Naive thymus-derived CD4-positive, alpha-beta T cell (primary cell): ENCODE measurements at regions not wholly inside any gene's neighbourhood (a gene's known extent, or its start where the extent isn't known, plus 50 kb on each side); places are given as distances from the start of the nearest gene placed in this dataset.
"Not testable (repeated sequence)": the region's sequence is repeated elsewhere in the genome, so short reads cannot be mapped to it uniquely, and the experiment has no call there.

ENCODE experiments used
- ATAC-seq: fragments of 150-1000 bp; cut with Tn5 transposase; 2 replicates; pipeline ENCODE4 v1.10.0; 2021; ENCODE audit warnings: mild to moderate bottlenecking, moderate library complexity
- CTCF ChIA-PET: fragments of 350-600 bp; sonication (Branson Sonifier 250); formaldehyde crosslinking; loops from one replicate; lab custom pipeline; 2021; ENCODE audit warnings: antibody characterized with exemption; lab: Charles Lee
- POLR2A ChIA-PET: fragments of 350-600 bp; sonication (Branson Sonifier 250); formaldehyde crosslinking; loops from one replicate; lab custom pipeline; 2021; ENCODE audit warnings: antibody characterized with exemption, inconsistent platforms; lab: Charles Lee
- DNase-seq, 9 donors: peaks; one replicate each; pipeline versions ENCODE4 v3.0.0 to v3.0.0-alpha.2; 2020 to 2022; ENCODE audit warnings: mixed read lengths in 1 of 9
- H3K27ac ChIP-seq: one replicate; pipeline ENCODE4 v1.7.0; 2013; ENCODE audit warnings: mild to moderate bottlenecking, low read depth, low read length, moderate library complexity
- H3K27me3 ChIP-seq, 2 donors: one replicate each; pipeline ENCODE4 v1.7.0; 2013; ENCODE audit warnings: low read length in 2 of 2, mild to moderate bottlenecking in 2 of 2, moderate library complexity in 2 of 2; ENCODE audit not compliant: control insufficient read depth in 2 of 2, insufficient read depth in 2 of 2
- H3K36me3 ChIP-seq, 3 experiments: 1 replicate in 2 of 3; 2 replicates in 1 of 3; pipeline ENCODE4 v1.7.0; 2013; ENCODE audit warnings: low read length in 3 of 3, mild to moderate bottlenecking in 3 of 3, moderate library complexity in 1 of 3; ENCODE audit not compliant: insufficient read depth in 3 of 3, control insufficient read depth in 2 of 3
- H3K4me1 ChIP-seq, 2 donors: one replicate each; pipeline ENCODE4 v1.7.0; 2013; ENCODE audit warnings: low read length in 2 of 2, mild to moderate bottlenecking in 2 of 2, moderate library complexity in 1 of 2; ENCODE audit not compliant: control insufficient read depth in 2 of 2, insufficient read depth in 2 of 2
- H3K4me3 ChIP-seq: 2 replicates; pipeline ENCODE4 v1.7.0; 2013; ENCODE audit warnings: mild to moderate bottlenecking, low read length
- H3K9me3 ChIP-seq, 3 experiments: 1 replicate in 2 of 3; 2 replicates in 1 of 3; pipeline ENCODE4 v1.7.0; 2013; ENCODE audit warnings: low read length in 3 of 3; ENCODE audit not compliant: control insufficient read depth in 2 of 3
- H3K27ac Mint-ChIP-seq, 9 donors: one replicate each; pipeline ENCODE4 v1.8.0; 2020 to 2022; ENCODE audit warnings: mixed read lengths in 9 of 9, mild to moderate bottlenecking in 8 of 9, moderate library complexity in 5 of 9, inconsistent platforms in 2 of 9
- H3K27me3 Mint-ChIP-seq, 5 donors: one replicate each; pipeline ENCODE4 v1.8.0; 2021 to 2022; ENCODE audit warnings: mixed read lengths in 5 of 5, mild to moderate bottlenecking in 1 of 5
- H3K36me3 Mint-ChIP-seq, 5 donors: one replicate each; pipeline ENCODE4 v1.8.0; 2020 to 2022; ENCODE audit warnings: mixed read lengths in 5 of 5, mild to moderate bottlenecking in 3 of 5, inconsistent platforms in 1 of 5
- H3K4me1 Mint-ChIP-seq, 7 donors: one replicate each; pipeline ENCODE4 v1.8.0; 2020 to 2022; ENCODE audit warnings: mixed read lengths in 7 of 7, mild to moderate bottlenecking in 3 of 7, inconsistent platforms in 1 of 7
- H3K4me3 Mint-ChIP-seq, 10 donors: one replicate each; pipeline ENCODE4 v1.8.0; 2020 to 2022; ENCODE audit warnings: mild to moderate bottlenecking in 10 of 10, mixed read lengths in 10 of 10, moderate library complexity in 6 of 10, inconsistent platforms in 2 of 10
- H3K9me3 Mint-ChIP-seq, 11 donors: one replicate each; pipeline ENCODE4 v1.8.0; 2020 to 2022; ENCODE audit warnings: mixed read lengths in 11 of 11, mild to moderate bottlenecking in 4 of 11, inconsistent platforms in 1 of 11, moderate library complexity in 1 of 11
- intact Hi-C, 2 donors: fragments of 100-400 bp; cut with micrococcal nuclease; formaldehyde crosslinking; loops; one replicate each; pipeline ENCODE4 v1.15.1; 2023

GRCh38 chr10:61215246-61215645 is 237.9 kb downstream of the TMEM26 start:
- H3K4me3 Mint-ChIP-seq: no peak overlapping the region
- ChIA-PET POLR2A (no interaction called here), CTCF (no interaction called here)
- Histone ChIP-seq H3K27me3 (no peaks in the 10 kb centered on the region), H3K9me3 (no peaks in the 10 kb centered on the region), H3K36me3 (no peaks in the 10 kb centered on the region), H3K27ac (no peak overlapping the region), H3K4me1 (no peaks in the 10 kb centered on the region), H3K4me3 (no peak overlapping the region)
- ATAC-seq (no peak), DNase-seq (no peak)
- peaks cover 0 to 2% (median 0%) of the 10 kb centered on the region in 11 donors for H3K9me3 Mint-ChIP-seq
- no peaks in the 10 kb centered on the region for H3K36me3 Mint-ChIP-seq
- H3K4me1 Mint-ChIP-seq: no peaks in the 10 kb centered on the region
- peaks cover 0 to 10% (median 6%) of the 10 kb centered on the region in 5 donors for H3K27me3 Mint-ChIP-seq
- intact Hi-C loops: no loop called here
- H3K27ac Mint-ChIP-seq: no peak overlapping the region

GRCh38 chr10:61211468-61211867 is 241.7 kb downstream of the TMEM26 start:
- H3K36me3 ChIP-seq: no peaks in the 10 kb centered on the region
- peaks cover 0 to 5% (median 1%) of the 10 kb centered on the region in 5 donors for H3K27me3 Mint-ChIP-seq
- CTCF ChIA-PET: no interaction called here
- ATAC-seq (no peak), DNase-seq (no peak)
- H3K4me1 Mint-ChIP-seq: no peaks in the 10 kb centered on the region
- POLR2A ChIA-PET: no interaction called here
- H3K27ac Mint-ChIP-seq: no peak overlapping the region
- no peaks in the 10 kb centered on the region for H3K9me3 ChIP-seq
- H3K36me3 Mint-ChIP-seq: no peaks in the 10 kb centered on the region
- no peak overlapping the region for H3K4me3 Mint-ChIP-seq
- H3K9me3 Mint-ChIP-seq: peaks cover 0 to 2% (median 0%) of the 10 kb centered on the region in 11 donors
- no peak overlapping the region for H3K4me3 ChIP-seq
- H3K4me1 ChIP-seq: no peaks in the 10 kb centered on the region
- H3K27me3 ChIP-seq: no peaks in the 10 kb centered on the region
- H3K27ac ChIP-seq: no peak overlapping the region
- intact Hi-C loops: no loop called here

GRCh38 chr10:61197057-61197456 is 253.1 kb upstream of the RHOBTB1 start:
- no peaks in the 10 kb centered on the region for H3K4me1 ChIP-seq
- no peak overlapping the region for H3K27ac ChIP-seq
- no peaks in the 10 kb centered on the region for H3K27me3 ChIP-seq
- H3K27me3 Mint-ChIP-seq: peaks cover 2 to 13% (median 12%) of the 10 kb centered on the region in 5 donors
- no peak for DNase-seq
- H3K4me3 ChIP-seq: no peak overlapping the region
- H3K36me3 Mint-ChIP-seq: peaks cover 0 to 5% (median 0%) of the 10 kb centered on the region in 5 donors
- ATAC-seq: no peak
- intact Hi-C loops: no loop called here
- H3K9me3 Mint-ChIP-seq: peaks cover 0 to 17% (median 7%) of the 10 kb centered on the region in 11 donors
- no peaks in the 10 kb centered on the region for H3K36me3 ChIP-seq
- H3K4me1 Mint-ChIP-seq: no peaks in the 10 kb centered on the region
- ChIA-PET POLR2A (no interaction called here), CTCF (interaction anchor here (0.6 kb wide), 1 partner anchor 18 kb away, joined by 3 read pairs; no protein-coding TSS in a partner anchor)
- H3K4me3 Mint-ChIP-seq: no peak overlapping the region
- H3K27ac Mint-ChIP-seq: no peak overlapping the region
- H3K9me3 ChIP-seq: no peaks in the 10 kb centered on the region

DNA sequence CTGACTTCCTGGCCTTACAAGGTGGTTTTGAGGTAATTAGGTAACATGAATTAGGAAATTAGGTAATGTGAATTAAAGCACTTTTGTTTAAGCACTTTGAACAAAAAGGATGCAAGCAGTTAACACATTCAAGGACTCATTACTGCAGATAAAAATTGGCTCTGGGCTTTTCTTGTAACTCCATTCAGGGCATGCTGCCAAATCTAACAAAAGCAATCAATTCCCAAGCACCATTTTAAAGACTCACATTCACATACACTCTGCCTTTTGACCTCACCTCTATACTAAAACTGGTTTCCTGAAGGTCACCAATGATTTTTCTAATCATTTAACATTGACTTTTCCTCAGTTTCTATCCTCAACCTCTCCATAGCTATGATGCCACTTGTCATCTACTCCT is 251.2 kb upstream of the RHOBTB1 start:
- H3K4me1 ChIP-seq: no peaks in the 10 kb centered on the region
- peaks cover 0 to 19% (median 7%) of the 10 kb centered on the region in 11 donors for H3K9me3 Mint-ChIP-seq
- H3K27me3 Mint-ChIP-seq: peaks cover 0 to 19% (median 13%) of the 10 kb centered on the region in 5 donors
- H3K27ac ChIP-seq: no peak overlapping the region
- ATAC-seq: no peak
- ChIA-PET POLR2A (no interaction called here), CTCF (no interaction called here)
- H3K27ac Mint-ChIP-seq: no peak overlapping the region
- no peak overlapping the region for H3K4me3 Mint-ChIP-seq
- H3K27me3 ChIP-seq: no peaks in the 10 kb centered on the region
- intact Hi-C loops: no loop called here
- H3K4me3 ChIP-seq: no peak overlapping the region
- H3K9me3 ChIP-seq: no peaks in the 10 kb centered on the region
- H3K36me3 ChIP-seq: no peaks in the 10 kb centered on the region
- H3K4me1 Mint-ChIP-seq: no peaks in the 10 kb centered on the region
- peaks cover 0 to 5% (median 0%) of the 10 kb centered on the region in 5 donors for H3K36me3 Mint-ChIP-seq
- no peak for DNase-seq

GRCh38 chr10:61192589-61192988 is 248.6 kb upstream of the RHOBTB1 start:
- H3K27me3 ChIP-seq, DNase-seq, H3K4me1 ChIP-seq, H3K36me3 Mint-ChIP-seq, ATAC-seq, H3K9me3 ChIP-seq, POLR2A ChIA-PET, H3K4me3 ChIP-seq, H3K4me1 Mint-ChIP-seq, H3K27ac ChIP-seq, intact Hi-C loops, H3K27ac Mint-ChIP-seq, H3K36me3 ChIP-seq, H3K4me3 Mint-ChIP-seq, CTCF ChIA-PET: not testable (repeated sequence)
- Mint-ChIP-seq H3K9me3 (peaks cover 0 to 19% (median 7%) of the 10 kb centered on the region in 11 donors), H3K27me3 (peaks cover 0 to 19% (median 13%) of the 10 kb centered on the region in 5 donors)

DNA sequence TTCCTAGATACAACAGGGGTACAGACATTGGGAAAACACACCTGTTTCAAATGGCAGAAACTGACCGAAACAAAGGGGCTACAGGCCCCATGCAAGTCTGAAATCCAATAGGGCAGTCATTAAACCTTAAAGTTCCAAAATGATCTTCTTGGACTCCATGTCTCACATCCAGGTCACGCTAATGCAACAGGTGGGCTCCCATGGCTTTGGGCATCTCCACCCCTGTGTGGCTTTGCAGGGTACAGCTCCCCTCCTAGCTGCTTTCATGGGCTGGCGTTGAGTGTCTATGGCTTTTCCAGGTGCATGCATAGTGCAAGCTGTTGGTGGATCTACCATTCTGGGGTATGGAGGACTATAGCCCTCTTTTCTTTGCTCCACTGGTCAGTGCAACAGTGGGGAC is 248.1 kb upstream of the RHOBTB1 start:
- Histone ChIP-seq H3K27me3 (no peaks in the 10 kb centered on the region), H3K4me3 (no peak overlapping the region), H3K4me1 (no peaks in the 10 kb centered on the region), H3K9me3 (no peaks in the 10 kb centered on the region), H3K27ac (no peak overlapping the region), H3K36me3 (no peaks in the 10 kb centered on the region)
- Mint-ChIP-seq H3K9me3 (peaks cover 0 to 19% (median 7%) of the 10 kb centered on the region in 11 donors), H3K4me3 (no peak overlapping the region), H3K27me3 (peaks cover 0 to 19% (median 13%) of the 10 kb centered on the region in 5 donors), H3K27ac (no peak overlapping the region), H3K4me1 (no peaks in the 10 kb centered on the region), H3K36me3 (peaks cover 0 to 5% (median 0%) of the 10 kb centered on the region in 5 donors)
- intact Hi-C loops: no loop called here
- DNase-seq (no peak), ATAC-seq (no peak)
- CTCF ChIA-PET: no interaction called here
- POLR2A ChIA-PET: no interaction called here

GRCh38 chr10:61189912-61190311 is 245.9 kb upstream of the RHOBTB1 start:
- Mint-ChIP-seq H3K27ac (no peak overlapping the region), H3K36me3 (peaks cover 0 to 5% (median 0%) of the 10 kb centered on the region in 5 donors), H3K4me1 (no peaks in the 10 kb centered on the region), H3K4me3 (no peak overlapping the region), H3K9me3 (peaks cover 0 to 19% (median 7%) of the 10 kb centered on the region in 11 donors), H3K27me3 (peaks cover 0 to 14% (median 7%) of the 10 kb centered on the region in 5 donors)
- Histone ChIP-seq H3K27ac (no peak overlapping the region), H3K36me3 (no peaks in the 10 kb centered on the region), H3K9me3 (no peaks in the 10 kb centered on the region), H3K4me3 (no peak overlapping the region), H3K27me3 (no peaks in the 10 kb centered on the region), H3K4me1 (no peaks in the 10 kb centered on the region)
- intact Hi-C loops: no loop called here
- POLR2A ChIA-PET: no interaction called here
- CTCF ChIA-PET: no interaction called here
- ATAC-seq: no peak
- DNase-seq: no peak
